Esophagus squamous epithelium (tissue), 4 donors: ENCODE measurements at regions not wholly inside any gene's neighbourhood (a gene's known extent, or its start where the extent isn't known, plus 50 kb on each side); places are given as distances from the start of the nearest gene placed in this dataset.

ENCODE experiments used
- POLR2A ChIP-seq, 4 donors: fragments of 450-650 bp; IDR thresholded peaks; one replicate each; pipeline ENCODE4 v1.6.1; 2017; ENCODE audit warnings: antibody characterized with exemption in 4 of 4, mild to moderate bottlenecking in 4 of 4, moderate library complexity in 3 of 4
- TF ChIP-seq, protein P1 (sequence below), 6 experiments: fragments of 450-650 bp in 4 of 6; fragments of 200-600 bp in 2 of 6; sonication (generic) in 2 of 6; IDR thresholded peaks; one replicate each; pipeline ENCODE4 v1.5.1; 2016 to 2019; ENCODE audit warnings: antibody characterized with exemption in 6 of 6, mild to moderate bottlenecking in 4 of 6, moderate library complexity in 4 of 6

DNA sequence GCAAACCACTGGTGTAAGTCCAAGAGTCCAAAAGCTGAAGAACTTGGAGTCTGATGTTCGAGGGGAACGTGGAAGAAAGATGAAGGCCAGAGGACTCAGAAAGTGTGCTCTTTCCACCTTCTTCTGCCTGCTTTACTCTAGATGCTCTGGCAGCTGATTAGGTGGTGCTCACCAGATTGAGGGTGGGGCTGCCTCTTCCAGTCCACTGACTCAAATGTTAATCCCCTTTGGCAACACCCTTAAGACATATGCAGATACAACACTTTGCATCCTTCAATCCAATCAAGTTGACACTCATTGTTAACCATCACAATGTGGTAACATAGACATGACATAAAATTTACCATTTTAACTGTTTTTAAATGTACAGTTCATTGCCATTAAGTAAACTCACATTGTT, 249.5 kb downstream of the COG6 start:
- no peak for TF ChIP-seq POLR2A (IDR thresholded peaks at IDR 0.05)
- TF ChIP-seq, protein P1, sequence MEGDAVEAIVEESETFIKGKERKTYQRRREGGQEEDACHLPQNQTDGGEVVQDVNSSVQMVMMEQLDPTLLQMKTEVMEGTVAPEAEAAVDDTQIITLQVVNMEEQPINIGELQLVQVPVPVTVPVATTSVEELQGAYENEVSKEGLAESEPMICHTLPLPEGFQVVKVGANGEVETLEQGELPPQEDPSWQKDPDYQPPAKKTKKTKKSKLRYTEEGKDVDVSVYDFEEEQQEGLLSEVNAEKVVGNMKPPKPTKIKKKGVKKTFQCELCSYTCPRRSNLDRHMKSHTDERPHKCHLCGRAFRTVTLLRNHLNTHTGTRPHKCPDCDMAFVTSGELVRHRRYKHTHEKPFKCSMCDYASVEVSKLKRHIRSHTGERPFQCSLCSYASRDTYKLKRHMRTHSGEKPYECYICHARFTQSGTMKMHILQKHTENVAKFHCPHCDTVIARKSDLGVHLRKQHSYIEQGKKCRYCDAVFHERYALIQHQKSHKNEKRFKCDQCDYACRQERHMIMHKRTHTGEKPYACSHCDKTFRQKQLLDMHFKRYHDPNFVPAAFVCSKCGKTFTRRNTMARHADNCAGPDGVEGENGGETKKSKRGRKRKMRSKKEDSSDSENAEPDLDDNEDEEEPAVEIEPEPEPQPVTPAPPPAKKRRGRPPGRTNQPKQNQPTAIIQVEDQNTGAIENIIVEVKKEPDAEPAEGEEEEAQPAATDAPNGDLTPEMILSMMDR (IDR thresholded peaks at IDR 0.05), result no peak
